GM18868 (cell line): ENCODE measurements at regions not wholly inside any gene's neighbourhood (a gene's known extent, or its start where the extent isn't known, plus 50 kb on each side); places are given as distances from the start of the nearest gene placed in this dataset.
"Not testable (repeated sequence)": the region's sequence is repeated elsewhere in the genome, so short reads cannot be mapped to it uniquely, and the experiment has no call there.

Experiments
- ATAC-seq: cut with Tn5 transposase; IDR thresholded peaks from one replicate; pipeline ENCODE4 v1.9.1; 2021; ENCODE audit warnings: mild to moderate bottlenecking, moderate library complexity; ENCODE audit not compliant: unreplicated experiment

GRCh38 chr5:102154791-102155605, 141.1 kb downstream of the SLCO4C1 start:
- peak; percentile 65 for ATAC-seq

- ATAC-seq: peak; percentile 15
These were observed 141.8 kb downstream of the SLCO4C1 start for GRCh38 chr5:102154291-102154690.

GRCh38 chr5:102153003-102153759, 142.9 kb downstream of the SLCO4C1 start:
- peak; percentile 81 for ATAC-seq

GRCh38 chr5:102139029-102139428, 157.1 kb downstream of the SLCO4C1 start:
- ATAC-seq: no peak

GRCh38 chr5:102138243-102138653, 157.8 kb downstream of the SLCO4C1 start:
- ATAC-seq: no peak

- ATAC-seq: no peak
These were observed 165.2 kb downstream of the SLCO4C1 start for GRCh38 chr5:102130890-102131289.

GRCh38 chr5:102130386-102130785, 165.7 kb downstream of the SLCO4C1 start:
- ATAC-seq: no peak

GRCh38 chr5:102119252-102119651, 176.8 kb downstream of the SLCO4C1 start:
- ATAC-seq: no peak

GRCh38 chr5:102115736-102116135, 180.3 kb downstream of the SLCO4C1 start:
- ATAC-seq: no peak

GRCh38 chr5:102114525-102115069, 181.5 kb downstream of the SLCO4C1 start:
- no peak for ATAC-seq

GRCh38 chr5:102107865-102108264, 188.2 kb downstream of the SLCO4C1 start:
- no peak for ATAC-seq

GRCh38 chr5:102106599-102106998, 189.5 kb downstream of the SLCO4C1 start:
- ATAC-seq: no peak

- no peak for ATAC-seq
These were observed 196.2 kb downstream of the SLCO4C1 start for GRCh38 chr5:102099766-102100331.

- not testable (repeated sequence) for ATAC-seq
These were observed 197.0 kb downstream of the SLCO4C1 start for GRCh38 chr5:102099083-102099482.

- not testable (repeated sequence) for ATAC-seq
These were observed 197.5 kb downstream of the SLCO4C1 start for GRCh38 chr5:102098606-102099005.

GRCh38 chr5:102090770-102091169, 205.3 kb downstream of the SLCO4C1 start:
- peak; percentile 93 for ATAC-seq

- no peak for ATAC-seq
These were observed 206.2 kb downstream of the SLCO4C1 start for GRCh38 chr5:102089883-102090282.

GRCh38 chr5:102087906-102088305, 208.2 kb downstream of the SLCO4C1 start:
- ATAC-seq: no peak

GRCh38 chr5:102080288-102080687, 215.8 kb downstream of the SLCO4C1 start:
- no peak for ATAC-seq

- ATAC-seq: no peak
These were observed 218.2 kb downstream of the SLCO4C1 start for GRCh38 chr5:102077920-102078319.

GRCh38 chr5:102069974-102070373, 226.1 kb downstream of the SLCO4C1 start:
- ATAC-seq: no peak
